Hematopoietic multipotent progenitor cell treated with erythropoietin and hydrocortisone succinate and interleukin-3 and kit ligand, for 15 days (in vitro differentiated cells): ENCODE measurements at regions not wholly inside any gene's neighbourhood (a gene's known extent, or its start where the extent isn't known, plus 50 kb on each side); places are given as distances from the start of the nearest gene placed in this dataset.

Experiments
- DNase-seq: peaks from one replicate; pipeline ENCODE4 v3.0.0-alpha.2; 2015; ENCODE audit warnings: low spot score

- no peak for DNase-seq
These were observed 475.8 kb downstream of the BCAT1 start for GRCh38 chr12:24473097-24473496.

DNA sequence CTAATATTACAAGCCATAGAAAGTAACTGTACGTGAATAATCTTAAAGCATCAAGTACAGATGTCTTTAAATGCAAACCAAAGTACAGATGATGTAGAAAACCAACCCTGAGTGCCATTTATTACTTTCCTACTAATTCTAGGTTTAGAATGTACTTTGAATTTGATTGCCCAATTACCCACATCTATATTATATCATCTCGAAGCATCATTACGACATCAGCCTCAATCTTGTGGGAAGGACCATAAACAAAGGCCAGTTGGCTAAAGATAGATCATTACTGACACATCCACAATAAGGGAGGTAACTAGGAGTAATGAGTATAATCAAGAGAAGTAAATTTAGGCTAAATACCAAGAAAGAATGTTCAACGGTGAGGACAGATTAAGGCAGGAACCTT, 478.9 kb downstream of the BCAT1 start:
- DNase-seq = no peak

GRCh38 chr12:24469089-24469488, 479.8 kb downstream of the BCAT1 start:
- no peak for DNase-seq

DNA sequence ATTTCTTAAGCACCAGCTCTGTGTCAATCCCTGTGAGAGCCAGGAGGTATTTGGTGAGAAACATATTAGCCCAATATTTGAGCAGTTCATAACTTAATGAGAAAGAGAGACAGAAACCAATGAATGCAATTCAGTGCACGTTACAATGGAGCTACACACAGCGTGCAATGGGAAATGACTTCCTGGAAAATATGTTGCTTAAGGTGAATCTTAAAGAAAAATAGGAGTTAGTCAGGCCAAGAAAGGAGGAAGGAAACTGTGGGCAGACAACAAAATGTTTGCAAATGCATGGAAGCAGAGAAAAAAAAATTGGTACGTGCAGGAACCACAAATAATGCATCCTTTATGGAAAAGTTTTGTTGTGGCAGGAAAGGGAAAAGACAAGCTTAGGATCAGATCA, 481.7 kb downstream of the BCAT1 start:
- no peak for DNase-seq

- no peak for DNase-seq
These were observed 485.5 kb downstream of the BCAT1 start for GRCh38 chr12:24463375-24463774.

GRCh38 chr12:24462946-24463345, 486.0 kb downstream of the BCAT1 start:
- no peak for DNase-seq

DNA sequence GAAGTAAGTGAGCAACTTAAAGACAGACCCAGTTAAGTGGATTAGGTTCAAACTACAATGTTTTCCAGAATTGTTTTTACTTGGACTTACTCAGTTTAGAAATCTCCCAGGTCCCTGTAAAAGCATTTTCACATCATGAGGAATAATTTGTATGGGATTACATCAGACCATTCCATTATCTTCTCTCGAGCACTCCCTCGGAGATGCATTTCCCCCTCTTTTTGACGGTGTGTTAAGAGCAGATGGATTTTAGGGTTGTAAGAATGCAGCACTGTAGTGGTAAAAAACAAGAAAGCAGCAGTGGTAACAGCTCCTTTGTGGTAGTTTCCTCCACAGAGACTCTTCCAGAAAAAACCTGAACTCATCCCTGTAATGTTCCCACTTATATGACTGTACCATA, 488.4 kb downstream of the BCAT1 start:
- DNase-seq = no peak

GRCh38 chr12:24460099-24460498, 488.8 kb downstream of the BCAT1 start:
- no peak for DNase-seq

DNA sequence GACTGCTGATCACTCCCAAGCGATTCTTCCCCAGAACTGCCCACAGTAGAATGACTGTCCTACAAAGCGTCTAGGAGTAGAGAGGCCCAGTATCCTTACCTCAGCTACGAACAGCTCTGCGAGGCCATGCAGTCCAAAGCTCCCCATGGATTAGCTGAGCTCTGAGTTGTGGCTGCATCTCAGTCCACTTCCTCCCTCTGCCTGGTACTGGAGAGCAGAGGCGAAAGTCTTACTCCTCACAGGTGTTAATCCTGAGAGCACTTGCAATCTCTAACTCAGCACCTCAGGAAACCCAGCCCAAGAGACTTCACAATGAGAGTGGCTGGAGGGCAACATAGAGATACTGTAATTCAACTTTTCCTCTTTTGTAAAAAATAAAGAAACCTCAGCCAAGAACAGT, 493.1 kb downstream of the BCAT1 start:
- DNase-seq = no peak

- no peak for DNase-seq
These were observed 498.2 kb upstream of the SOX5 start for GRCh38 chr12:24447678-24448077.

DNA sequence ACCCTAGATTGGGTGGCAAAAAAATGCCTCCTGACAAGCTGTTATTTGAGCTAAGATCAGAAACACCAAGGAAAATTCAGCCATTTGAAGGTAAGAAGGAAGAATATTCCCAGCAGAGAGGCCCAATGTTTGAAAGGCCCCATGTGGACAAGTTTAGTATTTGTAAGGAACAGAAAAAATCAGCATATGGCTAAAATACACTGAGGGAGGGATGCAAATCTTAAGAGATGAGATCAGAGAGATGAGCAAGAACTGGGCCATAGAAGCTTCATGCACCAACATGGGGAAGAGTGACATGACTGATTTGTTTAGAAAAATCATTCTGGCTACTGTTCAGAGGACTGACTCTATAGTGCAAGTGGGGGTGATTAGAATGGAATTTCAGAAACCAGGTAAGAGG, 496.8 kb upstream of the SOX5 start:
- DNase-seq = no peak

DNA sequence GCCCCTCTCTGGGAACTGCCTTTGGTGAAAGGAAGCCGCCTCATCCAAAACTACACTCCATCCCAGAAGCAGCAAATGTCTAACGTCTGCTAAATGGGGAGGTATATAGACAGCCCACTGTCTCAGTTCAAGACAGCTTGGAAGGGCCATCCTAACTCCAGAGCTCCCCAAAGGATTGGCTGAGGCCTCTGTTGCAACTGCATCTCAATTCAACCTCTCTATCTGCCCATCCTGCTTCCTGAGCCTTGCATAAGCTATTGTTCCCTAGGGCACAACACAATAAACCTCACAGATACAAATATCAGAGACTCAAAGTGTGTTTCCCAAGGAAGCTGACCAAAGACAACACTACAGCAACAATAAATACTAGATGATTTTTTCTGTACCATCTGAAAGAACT, 495.2 kb upstream of the SOX5 start:
- DNase-seq = no peak

- no peak for DNase-seq
These were observed 492.0 kb upstream of the SOX5 start for GRCh38 chr12:24441458-24441857.

DNA sequence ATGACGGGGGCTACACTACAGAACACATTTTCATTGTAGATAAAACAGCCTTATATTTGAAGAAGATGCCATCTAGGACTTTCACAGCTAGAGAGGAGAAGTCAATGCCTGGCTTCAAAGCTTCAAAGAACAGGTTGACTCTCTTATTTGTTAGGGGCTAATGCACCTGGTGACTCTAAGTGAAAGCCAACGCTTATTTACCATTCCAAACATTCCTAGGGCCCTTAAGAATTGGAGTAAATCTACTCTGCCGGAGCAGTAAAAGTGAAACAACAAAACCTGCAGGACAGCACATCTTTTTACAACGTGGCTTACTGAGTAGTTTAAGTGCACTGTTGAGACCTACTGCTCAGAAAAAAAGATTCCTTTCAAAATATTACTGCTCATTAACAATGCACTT, 487.2 kb upstream of the SOX5 start:
- no peak for DNase-seq

DNA sequence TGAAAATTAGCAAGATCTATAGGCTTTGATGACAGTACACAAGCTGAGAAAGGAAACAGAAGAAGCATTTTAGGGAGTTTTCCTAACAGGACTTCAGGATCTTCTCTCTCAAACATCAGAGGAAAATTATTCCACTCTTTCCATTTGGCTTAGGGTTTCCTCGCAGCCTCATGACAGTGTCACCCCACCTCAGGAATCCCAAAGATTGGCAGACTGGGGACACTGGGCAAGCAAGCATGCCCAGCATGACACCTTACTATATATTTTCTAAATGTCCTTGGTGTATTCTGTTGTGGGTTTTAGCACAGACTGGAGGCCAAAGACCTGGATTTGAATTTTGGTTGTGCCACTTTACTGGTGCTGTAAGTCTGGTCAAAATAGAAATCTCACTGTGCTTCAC, 482.4 kb upstream of the SOX5 start:
- no peak for DNase-seq

DNA sequence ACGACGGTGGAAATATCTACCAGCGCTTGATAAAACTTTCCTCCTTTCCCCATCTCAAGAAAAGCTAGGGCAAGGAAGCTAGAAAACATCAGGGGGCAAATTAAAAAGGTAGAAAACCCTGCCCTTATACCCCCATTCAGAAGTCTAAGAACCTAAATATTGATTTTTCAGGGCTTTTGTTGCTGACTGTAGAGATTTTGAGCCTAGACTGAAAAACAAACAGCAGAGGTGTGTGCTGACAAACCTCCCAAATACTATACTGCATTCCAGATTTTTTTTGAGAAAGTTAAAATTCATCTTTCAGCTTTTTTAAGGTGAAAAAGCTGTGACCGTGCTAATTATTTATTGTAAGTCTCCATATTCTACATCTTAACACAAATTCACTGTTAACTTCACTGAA, 478.3 kb upstream of the SOX5 start:
- DNase-seq = no peak

DNA sequence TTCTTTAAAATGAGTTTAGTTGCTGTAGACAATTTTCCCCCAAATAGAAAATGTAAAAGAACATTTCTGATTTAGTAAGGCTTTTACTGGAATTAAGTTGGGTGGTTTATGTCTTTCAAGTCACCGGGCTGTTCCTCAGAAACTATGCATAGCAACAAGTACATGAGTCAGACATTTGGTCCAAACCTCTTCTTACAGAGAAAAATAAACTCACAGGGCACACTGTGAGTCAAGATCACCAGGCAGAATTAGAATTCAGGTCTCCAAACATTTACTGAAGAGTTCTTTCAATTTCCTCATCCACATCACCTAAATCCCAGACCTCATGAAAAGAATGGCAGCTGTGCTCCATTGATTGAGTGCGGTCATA, 476.1 kb upstream of the SOX5 start:
- no peak for DNase-seq

- no peak for DNase-seq
These were observed 475.6 kb upstream of the SOX5 start for GRCh38 chr12:24424889-24425600.

DNA sequence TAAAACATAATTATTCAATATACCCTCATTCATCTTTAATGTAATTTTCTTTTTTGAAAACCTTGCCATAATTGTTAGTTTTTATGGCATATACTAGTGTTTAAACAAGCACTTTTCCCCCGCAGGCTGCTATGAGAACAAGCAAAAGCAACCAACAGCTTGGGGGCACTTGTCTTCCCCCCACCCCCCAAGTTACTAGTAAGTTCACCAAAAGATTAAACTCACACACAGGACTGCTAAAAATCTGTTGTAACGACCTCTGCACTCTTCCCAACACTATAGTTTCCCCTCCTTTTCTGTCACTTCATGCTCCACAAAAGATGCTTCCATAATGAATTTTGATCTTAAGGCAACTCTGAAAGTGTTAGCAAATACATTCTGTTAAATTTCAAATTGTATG, 474.9 kb upstream of the SOX5 start:
- DNase-seq = no peak

- DNase-seq = no peak
These were observed 474.1 kb upstream of the SOX5 start for GRCh38 chr12:24423611-24424010.

GRCh38 chr12:24421759-24422158, 472.3 kb upstream of the SOX5 start:
- DNase-seq = no peak

DNA sequence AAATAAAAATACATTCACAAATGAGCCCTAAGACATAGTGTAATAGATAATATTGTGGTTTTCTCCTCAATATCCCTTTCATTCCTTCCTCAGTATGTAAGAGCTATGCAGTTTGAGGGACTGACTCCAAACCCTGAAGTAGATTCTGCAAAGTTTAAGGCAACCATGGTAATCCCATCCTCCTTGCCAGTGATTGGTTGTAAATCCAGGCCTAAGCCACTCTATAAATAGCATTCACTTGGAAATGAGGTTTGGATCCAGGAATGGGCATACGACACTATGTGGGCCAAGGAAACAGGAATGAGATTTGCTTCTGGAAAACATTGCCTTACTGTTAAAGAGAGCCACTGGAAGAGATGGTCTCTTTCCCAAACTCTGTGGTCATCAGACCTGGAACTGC, 468.7 kb upstream of the SOX5 start:
- no peak for DNase-seq

DNA sequence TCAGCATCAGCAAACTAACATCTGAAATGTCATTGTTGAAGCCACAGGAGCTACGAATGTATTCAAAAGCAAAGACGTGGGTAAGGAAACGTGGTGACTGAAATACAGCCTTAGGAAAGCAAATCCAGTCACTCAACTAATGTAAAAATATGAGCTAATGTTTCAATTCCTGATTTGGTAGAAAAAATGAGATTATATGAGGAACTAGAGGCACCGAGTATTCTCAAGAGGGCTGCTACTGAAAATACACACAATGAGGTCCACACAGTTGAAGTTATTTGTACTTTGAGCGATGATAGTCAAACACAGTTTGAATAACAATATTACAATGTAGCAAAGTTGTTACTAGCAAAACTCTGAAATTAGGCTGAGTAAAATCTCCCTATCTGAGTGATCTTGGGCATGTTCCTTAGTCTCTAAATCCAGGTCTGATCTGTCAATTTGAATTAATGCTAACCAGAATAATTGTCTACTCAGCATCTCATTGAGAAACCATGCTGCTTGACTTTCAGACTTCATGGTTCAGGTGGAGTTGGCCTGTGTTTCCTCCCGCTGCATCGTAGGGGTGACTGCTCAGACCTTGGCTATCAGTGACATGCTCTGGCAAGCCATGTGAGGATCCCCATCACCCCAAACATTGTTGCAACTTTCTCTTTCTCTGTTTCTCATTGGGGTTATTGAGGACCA, 467.1 kb upstream of the SOX5 start:
- DNase-seq = no peak

DNA sequence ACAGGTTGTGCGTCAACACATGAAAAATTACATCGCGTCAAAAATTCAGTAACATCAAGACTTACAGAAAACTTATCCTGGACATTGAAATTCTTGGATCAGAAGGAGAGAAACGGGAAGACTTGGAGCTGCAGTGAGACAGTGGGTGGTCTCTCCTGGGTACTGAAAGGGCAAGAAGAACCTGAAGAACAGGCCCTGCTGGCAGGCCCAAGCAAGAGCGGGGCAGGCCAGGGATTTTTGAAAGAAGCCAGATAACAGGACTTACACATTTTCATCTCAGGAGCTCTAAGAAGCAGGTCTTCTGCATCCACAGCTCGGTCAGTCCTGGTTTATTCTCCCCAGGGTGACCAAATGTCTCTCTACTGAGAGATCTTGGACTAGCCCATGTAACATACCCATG, 466.5 kb upstream of the SOX5 start:
- DNase-seq = no peak
